H9 (cell line): ENCODE measurements at regions not wholly inside any gene's neighbourhood (a gene's known extent, or its start where the extent isn't known, plus 50 kb on each side); places are given as distances from the start of the nearest gene placed in this dataset.

Experiments
- DNase-seq: peaks from one replicate; pipeline ENCODE4 v3.0.0-alpha.2; 2017
- H2AFZ ChIP-seq: one replicate; pipeline ENCODE4 v1.6.1; 2013; ENCODE audit warnings: mild to moderate bottlenecking, low read length, control low read depth, moderate library complexity
- H2AK5ac ChIP-seq: 2 replicates; pipeline ENCODE4 v1.6.1; 2013; ENCODE audit warnings: low read length, control low read depth, mixed read lengths; ENCODE audit not compliant: insufficient read length
- H2BK120ac ChIP-seq: one replicate; pipeline ENCODE4 v1.6.1; 2013; ENCODE audit warnings: low read depth, mild to moderate bottlenecking, low read length, control low read depth, inconsistent platforms; ENCODE audit not compliant: poor library complexity, severe bottlenecking
- H2BK12ac ChIP-seq: 2 replicates; pipeline ENCODE4 v1.6.1; 2013; ENCODE audit warnings: low read length, control low read depth, mixed read lengths, low read depth; ENCODE audit not compliant: insufficient read length
- H2BK15ac ChIP-seq: 2 replicates; pipeline ENCODE4 v1.6.1; 2013; ENCODE audit warnings: low read depth, low read length, control low read depth
- H2BK20ac ChIP-seq: one replicate; pipeline ENCODE4 v1.6.1; 2013; ENCODE audit warnings: low read depth, mild to moderate bottlenecking, low read length, control low read depth, inconsistent platforms; ENCODE audit not compliant: poor library complexity, severe bottlenecking
- H2BK5ac ChIP-seq: 2 replicates; pipeline ENCODE4 v1.6.1; 2013; ENCODE audit warnings: low read length, control low read depth, mixed read lengths; ENCODE audit not compliant: insufficient read length
- H3K14ac ChIP-seq: 2 replicates; pipeline ENCODE4 v1.6.1; 2013; ENCODE audit warnings: low read length, control low read depth; ENCODE audit not compliant: insufficient read depth
- H3K18ac ChIP-seq: 2 replicates; pipeline ENCODE4 v1.6.1; 2013; ENCODE audit warnings: low read depth, mild to moderate bottlenecking, mixed read lengths, low read length, control low read depth; ENCODE audit not compliant: insufficient read length
- H3K23ac ChIP-seq: 2 replicates; pipeline ENCODE4 v1.6.1; 2013; ENCODE audit warnings: low read length, control low read depth, mixed read lengths, low read depth; ENCODE audit not compliant: insufficient read length
- H3K23me2 ChIP-seq: 2 replicates; pipeline ENCODE4 v1.6.1; 2013; ENCODE audit warnings: low read depth, mild to moderate bottlenecking, mixed read lengths, low read length, control low read depth; ENCODE audit not compliant: insufficient read length, poor library complexity, severe bottlenecking
- H3K27ac ChIP-seq: 2 replicates; pipeline ENCODE4 v1.5.1; 2013; ENCODE audit warnings: low read length, control low read depth, mixed read lengths, low read depth; ENCODE audit not compliant: insufficient read length
- H3K27me3 ChIP-seq: 2 replicates; pipeline ENCODE4 v1.6.1; 2013; ENCODE audit warnings: low read length, control low read depth, inconsistent platforms; ENCODE audit not compliant: insufficient read depth
- H3K4ac ChIP-seq: 2 replicates; pipeline ENCODE4 v1.6.1; 2013; ENCODE audit warnings: low read depth, mild to moderate bottlenecking, control low read depth, inconsistent platforms, low read length, moderate library complexity
- H3K4me1 ChIP-seq: 2 replicates; pipeline ENCODE4 v1.6.1; 2013; ENCODE audit warnings: low read length, control low read depth, inconsistent platforms; ENCODE audit not compliant: insufficient read depth
- H3K4me2 ChIP-seq: 2 replicates; pipeline ENCODE4 v1.6.1; 2013; ENCODE audit warnings: low read length, control low read depth, mixed read lengths; ENCODE audit not compliant: insufficient read length, insufficient read depth
- H3K56ac ChIP-seq: 2 replicates; pipeline ENCODE4 v1.6.1; 2013; ENCODE audit warnings: low read depth, mild to moderate bottlenecking, mixed read lengths, low read length, control low read depth; ENCODE audit not compliant: insufficient read length
- H3K79me1 ChIP-seq: 2 replicates; pipeline ENCODE4 v1.6.1; 2013; ENCODE audit warnings: low read depth, mild to moderate bottlenecking, moderate library complexity, low read length, control low read depth, inconsistent platforms; ENCODE audit not compliant: insufficient read depth, poor library complexity, severe bottlenecking
- H3K79me2 ChIP-seq: 2 replicates; pipeline ENCODE4 v1.6.1; 2013; ENCODE audit warnings: low read length, control low read depth, inconsistent platforms; ENCODE audit not compliant: insufficient read depth
- H3K9ac ChIP-seq: 2 replicates; pipeline ENCODE4 v1.6.1; 2013; ENCODE audit warnings: low read length, control low read depth, mixed read lengths; ENCODE audit not compliant: insufficient read length; ENCODE audit errors: extremely low read depth
- H3K9me3 ChIP-seq: one replicate; pipeline ENCODE4 v1.6.1; 2013; ENCODE audit warnings: low read depth, low read length, inconsistent platforms; ENCODE audit not compliant: control insufficient read depth
- H3T11ph ChIP-seq: one replicate; pipeline ENCODE4 v1.6.1; 2013; ENCODE audit warnings: mild to moderate bottlenecking, low read length, control low read depth, inconsistent platforms
- H4K20me1 ChIP-seq: one replicate; pipeline ENCODE4 v1.6.1; 2013; ENCODE audit not compliant: control insufficient read depth, insufficient read length, insufficient read depth
- H4K5ac ChIP-seq: 2 replicates; pipeline ENCODE4 v1.6.1; 2013; ENCODE audit warnings: low read depth, mild to moderate bottlenecking, mixed read lengths, low read length, control low read depth; ENCODE audit not compliant: insufficient read length
- H4K8ac ChIP-seq: replicated peaks from 2 replicates; pipeline ENCODE4 v1.6.1; 2013; ENCODE audit warnings: low read length, control low read depth, mixed read lengths, low read depth; ENCODE audit not compliant: insufficient read length
- H4K91ac ChIP-seq: 2 replicates; pipeline ENCODE4 v1.6.1; 2013; ENCODE audit warnings: low read depth, mild to moderate bottlenecking, moderate library complexity, mixed read lengths, low read length, control low read depth; ENCODE audit not compliant: insufficient read length
- H3K27ac Mint-ChIP-seq, 3 experiments: 2 replicates in 2 of 3; 3 replicates in 1 of 3; pipeline ENCODE4 v1.8.0; 2020 to 2021; ENCODE audit warnings: mixed read lengths in 3 of 3, mild to moderate bottlenecking in 1 of 3, moderate library complexity in 1 of 3
- H3K27me3 Mint-ChIP-seq: 2 replicates; pipeline ENCODE4 v1.8.0; 2021; ENCODE audit warnings: low read depth, mild to moderate bottlenecking, moderate library complexity, mixed read lengths
- H3K36me3 Mint-ChIP-seq, 3 experiments: 2 replicates in 2 of 3; 3 replicates in 1 of 3; pipeline ENCODE4 v1.8.0; 2020 to 2021; ENCODE audit warnings: low read depth in 3 of 3, mixed read lengths in 3 of 3; ENCODE audit not compliant: insufficient read depth in 1 of 3
- H3K4me1 Mint-ChIP-seq, 2 experiments: 2 replicates each; pipeline ENCODE4 v1.8.0; 2020; ENCODE audit warnings: mixed read lengths in 2 of 2
- H3K4me3 Mint-ChIP-seq, 2 experiments: 2 replicates in 1 of 2; 3 replicates in 1 of 2; pipeline ENCODE4 v1.8.0; 2020 to 2021; ENCODE audit warnings: mild to moderate bottlenecking in 2 of 2, mixed read lengths in 2 of 2, moderate library complexity in 1 of 2
- H3K9me3 Mint-ChIP-seq, 2 experiments: 2 replicates in 1 of 2; 3 replicates in 1 of 2; pipeline ENCODE4 v1.8.0; 2020; ENCODE audit warnings: mild to moderate bottlenecking in 2 of 2, mixed read lengths in 2 of 2, moderate library complexity in 1 of 2
- CTCF ChIP-seq: fragments of 200-600 bp; sonication (generic); conservative IDR thresholded peaks from 3 replicates; pipeline ENCODE4 v1.8.0; 2021; ENCODE audit warnings: antibody characterized with exemption, mild to moderate bottlenecking
- WGBS: extraction: QIAGEN DNeasy Blood & Tissue Kit; methylation state at CpG from one replicate; pipeline ENCODE4 v1.1.7; 2013; ENCODE audit warnings: missing lambda C conversion rate, low lambda C conversion rate, mixed read lengths; ENCODE audit not compliant: insufficient read length; ENCODE audit errors: extremely low coverage; 5-methylcytosine and 5-hydroxymethylcytosine counted together

- Histone ChIP-seq H2BK120ac (no peak overlapping the region), H3K27me3 (no peaks in the 10 kb centered on the region), H4K8ac (no peak overlapping the region), H3K4me2 (no peak overlapping the region), H3T11ph (no peak overlapping the region), H3K14ac (no peak overlapping the region), H2BK12ac (no peak overlapping the region), H2AK5ac (no peak overlapping the region), H3K4ac (no peak overlapping the region), H4K5ac (no peak overlapping the region), H3K27ac (no peak overlapping the region), H3K9me3 (no peaks in the 10 kb centered on the region), H3K79me2 (no peaks in the 10 kb centered on the region), H3K23me2 (no peaks in the 10 kb centered on the region), H2BK5ac (no peak overlapping the region), H4K20me1 (no peaks in the 10 kb centered on the region), H2BK20ac (no peak overlapping the region), H3K23ac (no peak overlapping the region), H2BK15ac (no peak overlapping the region), H3K9ac (no peak overlapping the region), H3K18ac (no peak overlapping the region), H3K79me1 (no peaks in the 10 kb centered on the region), H2AFZ (no peak overlapping the region), H3K4me1 (no peaks in the 10 kb centered on the region), H3K56ac (no peak overlapping the region), H4K91ac (no peak overlapping the region)
- H3K27ac Mint-ChIP-seq = no peak overlapping the region
- H3K4me1 Mint-ChIP-seq = peaks cover 4% of the 10 kb centered on the region in 2 experiments
- no peaks in the 10 kb centered on the region for H3K27me3 Mint-ChIP-seq
- no peaks in the 10 kb centered on the region; a peak in 2 of 7 replicates for H3K36me3 Mint-ChIP-seq
- DNase-seq = no peak
- no peak for TF ChIP-seq CTCF
- no CpG with 5 or more reads among the region's 10 CpGs for WGBS
- no peak overlapping the region; a peak in 1 of 5 replicates for H3K4me3 Mint-ChIP-seq
- peaks cover 2 to 8% of the 10 kb centered on the region in 2 experiments; a peak in 4 of 5 replicates for H3K9me3 Mint-ChIP-seq
Measured at GRCh38 chr10:14447094-14447839, 116.5 kb upstream of the FRMD4A start.
